ENCODE measurements at regions not wholly inside any gene's neighbourhood (a gene's known extent, or its start where the extent isn't known, plus 50 kb on each side); places are given as distances from the start of the nearest gene placed in this dataset.

GRCh38 chr10:1858048-1858447, 120.7 kb upstream of the ADARB2 start:
- TF ChIP-seq POLR2A (IDR thresholded peaks at IDR 0.05; ENCODE audit: low read depth, low read length) (no peak), POLR2AphosphoS5 (IDR thresholded peaks at IDR 0.05; ENCODE audit: low read depth, low read length) (no peak)

All from GM12892 (cell line).